ENCODE measurements at regions not wholly inside any gene's neighbourhood (a gene's known extent, or its start where the extent isn't known, plus 50 kb on each side); places are given as distances from the start of the nearest gene placed in this dataset.

DNA sequence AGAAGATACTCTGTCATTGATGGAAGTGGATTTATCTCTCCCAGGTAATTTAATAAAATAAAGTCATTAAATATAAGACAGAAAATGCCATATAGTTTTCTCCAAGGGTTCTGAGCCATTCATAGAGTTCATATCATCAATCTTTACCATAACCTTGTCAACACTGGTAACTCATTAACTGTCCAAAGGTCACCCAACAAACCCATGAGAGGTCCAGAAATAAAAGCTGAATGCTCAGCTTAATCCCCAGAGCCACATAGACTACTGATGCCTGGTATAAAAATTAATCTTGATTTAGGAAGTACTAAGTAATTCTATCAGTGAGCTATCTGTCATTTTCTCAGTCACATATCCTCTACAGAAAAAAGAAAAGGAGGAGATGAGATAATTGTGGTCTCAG, 903.0 kb upstream of the DDX18 start:
- H3K4me1 Mint-ChIP-seq = no peaks in the 10 kb centered on the region
- no peak for DNase-seq

DNA sequence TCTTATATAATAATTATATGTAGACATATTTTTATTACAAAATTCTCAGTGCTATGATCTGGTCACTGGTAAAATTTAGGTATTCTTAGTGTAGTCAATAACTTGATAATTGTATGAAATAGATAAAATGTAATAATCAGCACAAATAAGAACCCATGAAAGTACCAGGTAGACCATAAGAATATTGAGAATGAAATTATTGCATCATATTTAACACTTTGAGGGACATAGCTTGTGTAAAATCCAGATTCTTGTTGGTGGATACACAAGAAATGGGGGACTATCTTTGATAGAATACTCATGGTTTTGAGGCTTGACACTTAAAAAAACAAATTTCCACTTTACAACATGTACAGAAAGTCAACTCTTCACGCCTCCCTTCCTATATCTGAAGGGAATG, 898.8 kb upstream of the DDX18 start:
- H3K27me3 Mint-ChIP-seq = no peaks in the 10 kb centered on the region
- intact Hi-C loops (cut with micrococcal nuclease) = no loop called here
- H3K36me3 Mint-ChIP-seq (ENCODE audit: low read depth) = no peaks in the 10 kb centered on the region
- H3K27ac Mint-ChIP-seq = no peak overlapping the region
- no peak overlapping the region for H3K4me3 Mint-ChIP-seq
- no peaks in the 10 kb centered on the region for H3K4me1 Mint-ChIP-seq
- peaks cover 5% of the 10 kb centered on the region for H3K9me3 Mint-ChIP-seq
- DNase-seq = no peak

More for the DNA sequence above, 903.0 kb upstream of the DDX18 start:
- H3K36me3 Mint-ChIP-seq (ENCODE audit: low read depth) = no peaks in the 10 kb centered on the region
- H3K9me3 Mint-ChIP-seq = peaks cover 4% of the 10 kb centered on the region
- H3K27ac Mint-ChIP-seq = no peak overlapping the region
- H3K27me3 Mint-ChIP-seq = no peaks in the 10 kb centered on the region
- intact Hi-C loops (cut with micrococcal nuclease) = no loop called here
- H3K4me3 Mint-ChIP-seq = no peak overlapping the region

DNA sequence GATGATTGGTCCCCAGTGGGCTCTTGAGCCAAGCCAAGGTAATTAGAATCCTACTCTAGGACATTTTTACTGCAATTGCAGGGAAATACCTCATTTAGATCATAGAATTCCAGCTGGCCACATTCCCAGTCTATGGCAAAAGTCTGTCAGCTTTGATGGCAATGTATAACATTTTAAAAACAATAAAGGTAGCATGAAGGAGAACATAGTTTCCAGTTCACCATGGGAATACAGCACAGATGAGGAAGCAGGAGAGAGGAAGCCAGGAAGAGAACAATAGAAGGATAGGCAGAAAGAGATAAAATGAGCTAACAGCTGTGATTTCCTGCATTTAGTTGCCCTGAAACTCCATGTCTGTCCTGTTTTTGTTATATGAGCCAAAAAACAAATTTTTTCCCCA, 897.3 kb upstream of the DDX18 start:
- no peaks in the 10 kb centered on the region for H3K4me1 Mint-ChIP-seq
- no peaks in the 10 kb centered on the region for H3K27me3 Mint-ChIP-seq
- H3K36me3 Mint-ChIP-seq (ENCODE audit: low read depth) = no peaks in the 10 kb centered on the region
- no peak overlapping the region for H3K27ac Mint-ChIP-seq
- peaks cover 5% of the 10 kb centered on the region for H3K9me3 Mint-ChIP-seq
- no peak overlapping the region for H3K4me3 Mint-ChIP-seq
- intact Hi-C loops (cut with micrococcal nuclease) = no loop called here
- no peak for DNase-seq

DNA sequence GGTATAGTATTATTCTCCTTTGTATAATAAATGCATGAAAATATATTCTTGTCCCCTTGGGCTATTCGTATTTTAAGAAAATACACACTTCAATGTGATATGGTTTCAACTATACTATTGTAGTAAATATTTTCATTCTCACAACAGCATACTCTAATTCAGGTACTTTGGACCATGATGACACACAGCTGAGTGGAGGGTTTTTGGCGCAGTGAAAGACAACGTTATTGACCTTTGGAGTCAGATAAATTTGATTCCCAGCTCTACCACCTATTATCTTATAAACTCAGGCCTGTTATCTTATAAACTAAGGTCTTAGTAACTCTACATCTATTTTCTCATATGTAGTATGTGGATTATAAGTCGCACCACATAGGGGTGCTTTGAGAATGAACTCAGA, 895.9 kb upstream of the DDX18 start:
- Mint-ChIP-seq H3K36me3 (ENCODE audit: low read depth) (no peaks in the 10 kb centered on the region), H3K27ac (no peak overlapping the region), H3K4me3 (no peak overlapping the region), H3K27me3 (no peaks in the 10 kb centered on the region), H3K9me3 (peaks cover 5% of the 10 kb centered on the region), H3K4me1 (no peaks in the 10 kb centered on the region)
- intact Hi-C loops (cut with micrococcal nuclease) = no loop called here
- DNase-seq = no peak

DNA sequence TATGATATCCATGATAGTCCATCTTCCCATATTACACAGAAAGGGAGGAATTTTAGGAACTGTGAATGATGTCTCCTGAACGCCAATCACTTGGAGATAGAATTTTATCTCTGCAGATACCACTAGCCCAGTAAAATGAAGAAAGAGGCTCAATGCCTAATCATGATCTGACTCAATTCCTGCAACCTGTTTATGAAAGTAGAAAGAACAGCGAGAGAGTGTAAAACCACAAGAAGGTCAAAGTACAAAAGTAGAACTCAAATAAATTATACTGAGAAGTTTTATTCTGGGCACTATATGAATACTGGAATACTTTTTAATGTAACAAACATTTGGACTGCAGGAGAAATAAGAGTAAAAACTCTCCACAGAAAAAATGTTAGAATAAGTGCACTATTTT, 892.1 kb upstream of the DDX18 start:
- intact Hi-C loops (cut with micrococcal nuclease) = no loop called here
- DNase-seq = no peak
- no peaks in the 10 kb centered on the region for H3K9me3 Mint-ChIP-seq
- no peaks in the 10 kb centered on the region for H3K4me1 Mint-ChIP-seq
- no peaks in the 10 kb centered on the region for H3K27me3 Mint-ChIP-seq
- H3K36me3 Mint-ChIP-seq (ENCODE audit: low read depth) = no peaks in the 10 kb centered on the region
- no peak overlapping the region for H3K4me3 Mint-ChIP-seq
- no peak overlapping the region for H3K27ac Mint-ChIP-seq

DNA sequence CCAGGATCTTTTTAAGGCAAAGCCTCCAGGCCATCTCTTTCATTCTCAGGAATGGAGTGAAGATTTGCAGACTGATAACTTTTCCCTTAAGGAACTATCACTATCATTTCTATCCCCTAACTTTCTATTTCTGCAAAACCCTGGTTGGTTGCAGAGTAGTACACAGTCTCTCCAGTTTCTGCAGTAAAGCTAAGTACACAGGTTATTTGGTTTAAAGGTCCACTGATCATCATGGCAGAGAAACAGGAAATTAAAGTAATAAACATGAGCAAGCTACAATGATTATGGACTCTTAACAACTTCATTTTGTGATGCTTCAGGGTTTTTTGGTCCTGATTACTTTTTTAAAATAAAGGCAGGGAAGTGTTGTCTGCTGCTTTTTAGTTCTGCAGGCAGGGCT, 890.0 kb upstream of the DDX18 start:
- Mint-ChIP-seq H3K4me1 (no peaks in the 10 kb centered on the region), H3K27ac (no peak overlapping the region), H3K4me3 (no peak overlapping the region), H3K9me3 (no peaks in the 10 kb centered on the region), H3K27me3 (no peaks in the 10 kb centered on the region), H3K36me3 (ENCODE audit: low read depth) (no peaks in the 10 kb centered on the region)
- no peak for DNase-seq
- intact Hi-C loops (cut with micrococcal nuclease) = no loop called here

DNA sequence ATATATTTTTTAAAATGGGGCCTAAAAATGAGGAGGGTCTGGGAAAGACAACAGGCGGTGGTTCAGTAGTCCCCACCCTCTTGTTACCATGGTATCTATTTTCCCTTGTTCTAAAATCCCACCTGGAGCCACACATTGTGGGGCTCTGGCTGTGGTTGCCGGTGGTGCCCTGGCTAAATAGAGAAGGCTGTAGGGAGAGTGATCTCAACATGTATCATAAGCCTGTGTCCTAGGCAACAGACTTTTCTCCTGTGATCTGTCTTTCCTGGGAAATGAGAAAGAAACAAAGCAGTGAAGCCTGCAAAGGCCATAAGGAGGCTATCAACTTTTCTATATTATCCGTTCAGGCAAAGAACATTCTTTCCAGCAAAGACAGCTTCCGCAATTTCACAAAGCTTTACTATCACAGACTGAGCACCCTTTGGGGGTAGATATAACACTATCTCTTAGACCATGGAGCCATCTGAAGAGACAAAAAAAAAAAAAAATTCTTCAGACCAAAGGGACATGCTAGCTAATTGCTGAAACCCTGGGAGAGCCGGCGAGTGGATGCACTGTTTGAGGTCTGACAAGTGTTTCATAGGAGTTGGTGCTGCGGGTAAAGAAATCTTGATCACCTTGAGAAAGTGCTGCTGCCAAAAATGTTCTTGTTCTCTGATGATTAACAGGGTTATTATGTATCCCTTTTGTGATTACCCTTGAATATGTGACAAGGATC, 879.2 kb upstream of the DDX18 start:
- H3K27ac Mint-ChIP-seq = no peak overlapping the region
- no peak for DNase-seq
- H3K36me3 Mint-ChIP-seq (ENCODE audit: low read depth) = no peaks in the 10 kb centered on the region
- H3K4me3 Mint-ChIP-seq = no peak overlapping the region
- H3K9me3 Mint-ChIP-seq = peaks cover 9% of the 10 kb centered on the region
- H3K4me1 Mint-ChIP-seq = no peaks in the 10 kb centered on the region
- intact Hi-C loops (cut with micrococcal nuclease) = no loop called here
- no peaks in the 10 kb centered on the region for H3K27me3 Mint-ChIP-seq

DNA sequence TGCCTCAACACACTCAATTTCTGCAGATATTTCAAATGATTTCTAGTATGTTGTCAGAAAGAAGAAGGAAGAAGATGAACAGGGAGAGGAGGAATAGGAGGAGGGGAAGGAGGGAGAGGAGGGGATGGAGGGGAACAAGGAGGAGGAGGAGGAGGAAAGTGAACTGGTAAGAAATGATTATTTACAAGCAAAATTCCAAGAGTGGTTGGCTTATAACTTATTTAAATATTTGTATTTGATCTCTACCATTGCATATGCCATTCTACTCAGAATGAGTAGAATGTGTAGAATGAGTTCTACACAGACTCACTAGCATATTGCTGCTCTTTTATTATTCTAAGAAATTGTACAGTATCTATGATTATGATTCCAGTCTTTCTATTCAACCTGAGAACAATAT, 866.2 kb upstream of the DDX18 start:
- H3K4me3 Mint-ChIP-seq = no peak overlapping the region
- H3K36me3 Mint-ChIP-seq (ENCODE audit: low read depth) = no peaks in the 10 kb centered on the region
- intact Hi-C loops (cut with micrococcal nuclease) = no loop called here
- H3K27me3 Mint-ChIP-seq = no peaks in the 10 kb centered on the region
- H3K4me1 Mint-ChIP-seq = no peaks in the 10 kb centered on the region
- no peak overlapping the region for H3K27ac Mint-ChIP-seq
- no peaks in the 10 kb centered on the region for H3K9me3 Mint-ChIP-seq
- no peak for DNase-seq

DNA sequence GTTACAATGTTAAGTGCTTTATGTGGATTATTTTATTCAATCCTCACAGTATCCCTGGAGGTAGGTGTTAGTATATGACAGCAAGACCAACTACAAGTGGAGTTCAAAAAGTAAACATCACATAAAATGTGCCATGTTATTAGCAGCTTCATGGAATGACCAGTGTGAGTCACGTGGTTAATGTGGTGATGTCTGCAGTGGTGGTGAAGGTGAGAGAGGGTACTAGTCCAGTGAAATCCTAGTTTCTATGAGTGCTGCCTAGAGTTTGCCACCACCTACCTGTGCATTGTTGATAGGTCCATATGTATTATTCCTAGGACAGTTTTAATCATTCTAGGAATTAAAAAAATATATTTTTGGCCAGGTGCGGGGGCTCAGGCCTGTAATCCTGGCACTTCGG, 865.2 kb upstream of the DDX18 start:
- intact Hi-C loops (cut with micrococcal nuclease) = no loop called here
- DNase-seq = no peak
- Mint-ChIP-seq H3K4me1 (no peaks in the 10 kb centered on the region), H3K4me3 (no peak overlapping the region), H3K36me3 (ENCODE audit: low read depth) (no peaks in the 10 kb centered on the region), H3K9me3 (peaks cover 3% of the 10 kb centered on the region), H3K27ac (no peak overlapping the region), H3K27me3 (no peaks in the 10 kb centered on the region)

DNA sequence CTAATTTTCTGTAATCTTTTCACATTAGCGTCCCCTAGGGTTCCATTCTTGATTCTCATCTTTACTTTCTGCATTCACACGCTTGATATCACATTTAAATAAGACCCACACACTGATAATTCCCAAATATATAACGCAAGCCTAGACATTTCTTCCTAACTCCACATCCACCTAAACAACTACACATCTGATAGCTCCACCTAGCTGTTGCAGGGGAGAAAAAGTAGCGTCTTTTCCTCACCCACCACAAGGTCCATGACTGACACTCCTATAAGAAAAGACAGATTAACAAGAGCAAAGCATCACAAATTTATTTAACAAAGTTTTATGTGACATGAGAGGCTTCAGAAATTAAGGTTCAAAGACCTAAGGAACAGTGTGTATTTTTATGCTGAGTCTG, 862.2 kb upstream of the DDX18 start:
- Mint-ChIP-seq H3K9me3 (peaks cover 8% of the 10 kb centered on the region), H3K27ac (no peak overlapping the region), H3K36me3 (ENCODE audit: low read depth) (no peaks in the 10 kb centered on the region), H3K4me1 (no peaks in the 10 kb centered on the region), H3K27me3 (no peaks in the 10 kb centered on the region), H3K4me3 (no peak overlapping the region)
- intact Hi-C loops (cut with micrococcal nuclease) = no loop called here
- no peak for DNase-seq

DNA sequence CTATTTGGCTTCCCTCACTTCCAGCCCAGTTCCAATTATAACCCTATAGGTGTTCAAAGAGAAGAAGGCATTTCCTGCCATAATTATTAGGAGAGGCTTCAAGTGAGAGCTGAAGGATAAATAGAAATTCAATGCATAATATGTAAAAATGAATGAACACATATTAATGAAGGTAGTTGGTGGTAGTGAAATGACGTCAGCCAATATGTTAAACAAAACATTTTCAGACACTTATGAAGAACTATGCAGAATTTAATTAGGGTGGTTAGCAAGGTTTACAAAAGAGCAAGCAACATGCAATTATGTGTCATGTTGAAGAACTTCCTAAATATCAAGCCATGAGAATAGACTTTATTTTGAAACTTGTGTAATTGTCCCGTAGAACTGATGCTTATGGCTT, 858.8 kb upstream of the DDX18 start:
- no peaks in the 10 kb centered on the region for H3K36me3 Mint-ChIP-seq (ENCODE audit: low read depth)
- intact Hi-C loops (cut with micrococcal nuclease) = no loop called here

DNA sequence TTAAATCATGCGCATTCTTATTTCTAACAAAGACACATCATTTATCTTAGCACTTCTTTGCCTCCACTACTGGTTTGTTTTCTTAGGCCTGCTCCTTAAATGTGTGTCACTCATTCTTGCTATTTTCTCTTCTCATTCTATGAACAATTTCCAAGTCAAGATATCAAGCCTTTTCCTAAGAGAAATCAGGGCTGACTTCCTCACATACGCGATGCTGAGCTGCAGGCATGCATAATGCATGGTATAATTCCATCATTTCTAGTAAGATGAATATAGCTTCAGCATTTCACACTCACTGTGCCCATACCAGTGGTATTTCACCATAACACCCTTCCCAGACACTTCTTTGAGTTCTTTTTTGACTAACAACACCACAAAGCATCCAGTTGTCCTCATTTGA, 838.9 kb upstream of the DDX18 start:
- H3K4me3 Mint-ChIP-seq = no peak overlapping the region
- H3K36me3 Mint-ChIP-seq (ENCODE audit: low read depth) = no peaks in the 10 kb centered on the region
- no peaks in the 10 kb centered on the region for H3K4me1 Mint-ChIP-seq
- DNase-seq = no peak
- no peaks in the 10 kb centered on the region for H3K9me3 Mint-ChIP-seq
- H3K27ac Mint-ChIP-seq = no peak overlapping the region
- intact Hi-C loops (cut with micrococcal nuclease) = no loop called here
- no peaks in the 10 kb centered on the region for H3K27me3 Mint-ChIP-seq

More for the DNA sequence above, 858.8 kb upstream of the DDX18 start:
- Mint-ChIP-seq H3K4me3 (no peak overlapping the region), H3K27me3 (no peaks in the 10 kb centered on the region), H3K4me1 (no peaks in the 10 kb centered on the region), H3K27ac (no peak overlapping the region), H3K9me3 (peaks cover 12% of the 10 kb centered on the region)
- no peak for DNase-seq

DNA sequence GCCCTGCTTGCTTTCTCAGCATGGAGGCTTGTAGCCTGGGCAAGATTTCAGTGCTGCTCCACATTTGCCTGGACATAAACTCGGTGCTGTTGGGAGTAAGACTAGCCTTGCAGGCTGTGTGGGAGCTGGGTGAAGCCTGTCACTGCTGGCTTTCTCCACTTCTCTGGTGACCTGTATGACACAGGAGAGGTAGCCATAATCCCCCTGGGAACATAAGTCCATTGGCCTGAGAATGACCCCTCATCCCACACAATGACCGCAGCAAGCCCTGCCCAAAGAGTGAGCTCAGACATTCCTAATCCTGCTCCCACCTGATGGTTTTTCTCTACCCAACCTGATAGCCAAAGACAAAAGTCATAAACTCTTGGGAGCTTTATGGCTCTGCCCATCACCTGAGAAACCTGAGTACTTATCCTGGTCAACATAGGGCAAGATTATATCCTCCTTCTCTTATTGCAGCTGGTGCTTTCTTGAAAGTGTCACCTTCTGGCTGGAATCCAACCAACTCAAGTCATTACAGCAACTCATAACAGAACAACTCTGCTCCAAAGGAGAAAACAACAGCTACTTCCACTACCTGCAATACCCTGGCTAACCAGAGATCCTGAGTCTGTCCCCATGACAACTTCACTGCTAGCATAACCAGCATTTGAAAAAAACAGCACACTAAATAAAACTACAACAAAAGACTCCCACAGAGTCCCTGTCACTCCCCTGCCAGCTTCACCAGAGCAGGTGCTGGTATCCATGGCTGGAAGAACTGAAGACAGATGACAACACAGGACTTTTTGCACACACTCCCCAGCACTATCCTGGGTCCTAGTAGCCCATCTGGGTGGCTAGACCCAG, 834.4 kb upstream of the DDX18 start:
- no peak overlapping the region for H3K27ac Mint-ChIP-seq
- no peaks in the 10 kb centered on the region for H3K4me1 Mint-ChIP-seq
- H3K9me3 Mint-ChIP-seq = peaks cover 7% of the 10 kb centered on the region
- H3K36me3 Mint-ChIP-seq (ENCODE audit: low read depth) = no peaks in the 10 kb centered on the region
- intact Hi-C loops (cut with micrococcal nuclease) = no loop called here
- DNase-seq = no peak
- H3K4me3 Mint-ChIP-seq = no peak overlapping the region
- no peaks in the 10 kb centered on the region for H3K27me3 Mint-ChIP-seq

DNA sequence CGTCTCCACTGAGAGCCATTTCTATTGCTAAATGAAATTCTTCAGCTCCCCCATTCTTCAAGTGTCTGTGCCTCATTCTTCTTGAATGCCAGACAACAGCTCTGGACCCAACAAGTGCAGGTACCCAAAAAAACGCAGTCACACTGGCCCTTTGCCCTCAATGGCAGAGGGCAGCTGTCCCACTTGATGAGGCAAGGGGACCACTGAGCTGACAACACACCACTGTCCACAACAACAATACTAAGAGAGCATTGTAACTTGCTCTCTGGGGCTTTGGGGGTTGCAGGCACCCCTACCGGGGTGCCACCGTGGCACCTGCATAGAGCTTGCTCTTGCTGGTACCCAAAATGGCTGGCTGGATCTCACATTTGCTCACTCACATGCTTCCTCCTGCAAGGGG, 827.0 kb upstream of the DDX18 start:
- intact Hi-C loops (cut with micrococcal nuclease) = no loop called here
- Mint-ChIP-seq H3K36me3 (ENCODE audit: low read depth) (no peaks in the 10 kb centered on the region), H3K4me3 (no peak overlapping the region), H3K9me3 (peaks cover 11% of the 10 kb centered on the region), H3K27me3 (no peaks in the 10 kb centered on the region), H3K4me1 (no peaks in the 10 kb centered on the region), H3K27ac (no peak overlapping the region)
- DNase-seq = no peak

Measured in activated CD4-positive, alpha-beta T cell treated with anti-CD3 and anti-CD28 coated beads, Interleukin-2, amount 10 ng/mL, durations not matched to agents 24 days and 14 days (primary cell).